ENCODE measurements at regions not wholly inside any gene's neighbourhood (a gene's known extent, or its start where the extent isn't known, plus 50 kb on each side); places are given as distances from the start of the nearest gene placed in this dataset.

- ChIA-PET CTCF (no interaction called here), POLR2A (no interaction called here)
- H3K27me3 ChIP-seq (ENCODE audit: control insufficient read depth, insufficient read depth, low read length) = no peaks in the 10 kb centered on the region; the same call in 1 of the 2 replicates
These were observed 140.5 kb upstream of the CST7 start for GRCh38 chr20:24808616-24809015.

GRCh38 chr20:24809606-24810005 is 139.5 kb upstream of the CST7 start:
- TF ChIP-seq SIN3A (IDR thresholded peaks at IDR 0.05; ENCODE audit: borderline replicate concordance, insufficient read depth, low read depth, low read length) (no peak), REST (IDR thresholded peaks at IDR 0.05; ENCODE audit: insufficient read depth in 1 of 2, low read depth in 2 of 2, low read length in 1 of 2) (no peak), POLR2AphosphoS5 (IDR thresholded peaks at IDR 0.05; ENCODE audit: low read depth, low read length) (no peak), TCF7L2 (IDR thresholded peaks at IDR 0.05; ENCODE audit: low read depth, low read length) (no peak)
- TF ChIP-seq, protein P1, sequence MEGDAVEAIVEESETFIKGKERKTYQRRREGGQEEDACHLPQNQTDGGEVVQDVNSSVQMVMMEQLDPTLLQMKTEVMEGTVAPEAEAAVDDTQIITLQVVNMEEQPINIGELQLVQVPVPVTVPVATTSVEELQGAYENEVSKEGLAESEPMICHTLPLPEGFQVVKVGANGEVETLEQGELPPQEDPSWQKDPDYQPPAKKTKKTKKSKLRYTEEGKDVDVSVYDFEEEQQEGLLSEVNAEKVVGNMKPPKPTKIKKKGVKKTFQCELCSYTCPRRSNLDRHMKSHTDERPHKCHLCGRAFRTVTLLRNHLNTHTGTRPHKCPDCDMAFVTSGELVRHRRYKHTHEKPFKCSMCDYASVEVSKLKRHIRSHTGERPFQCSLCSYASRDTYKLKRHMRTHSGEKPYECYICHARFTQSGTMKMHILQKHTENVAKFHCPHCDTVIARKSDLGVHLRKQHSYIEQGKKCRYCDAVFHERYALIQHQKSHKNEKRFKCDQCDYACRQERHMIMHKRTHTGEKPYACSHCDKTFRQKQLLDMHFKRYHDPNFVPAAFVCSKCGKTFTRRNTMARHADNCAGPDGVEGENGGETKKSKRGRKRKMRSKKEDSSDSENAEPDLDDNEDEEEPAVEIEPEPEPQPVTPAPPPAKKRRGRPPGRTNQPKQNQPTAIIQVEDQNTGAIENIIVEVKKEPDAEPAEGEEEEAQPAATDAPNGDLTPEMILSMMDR (IDR thresholded peaks at IDR 0.05) = no peak
- DNase-seq (ENCODE audit: low read depth, low spot score) = no peak
- POLR2A ChIA-PET = no interaction called here
- Histone ChIP-seq H3K9me3 (ENCODE audit: control insufficient read depth, insufficient read depth, low read depth, low read length) (no peaks in the 10 kb centered on the region), H3K36me3 (ENCODE audit: control insufficient read depth, insufficient read depth, low read length) (no peaks in the 10 kb centered on the region), H3K27ac (ENCODE audit: low read length) (no peak overlapping the region), H3K4me3 (ENCODE audit: low read depth in 2 of 2, low read length in 2 of 2) (no peak overlapping the region), H3K4me1 (ENCODE audit: control insufficient read depth, insufficient read depth, low read length) (no peaks in the 10 kb centered on the region), H3K27me3 (ENCODE audit: control insufficient read depth, insufficient read depth, low read length) (no peaks in the 10 kb centered on the region; the same call in 1 of the 2 replicates)
- intact Hi-C loops (cut with micrococcal nuclease; ENCODE audit: unreplicated experiment) (no loop called here), in situ Hi-C loops (cut with HindIII; ENCODE audit: low pct_unique_long_range_greater_than_20kb, low sequenced_read_pairs) (no loop called here)
- CTCF ChIA-PET = no interaction called here
- BruUV-seq (replicated peaks) = no TSS peak
- no peak for ATAC-seq

More at GRCh38 chr20:24808616-24809015, 140.5 kb upstream of the CST7 start:
- in situ Hi-C loops (cut with HindIII; ENCODE audit: low pct_unique_long_range_greater_than_20kb, low sequenced_read_pairs) = no loop called here
- ATAC-seq (no peak), DNase-seq (ENCODE audit: low read depth, low spot score) (no peak)
- intact Hi-C loops (cut with micrococcal nuclease; ENCODE audit: unreplicated experiment) = no loop called here
- Histone ChIP-seq H3K27ac (ENCODE audit: low read length) (no peak overlapping the region), H3K4me1 (ENCODE audit: control insufficient read depth, insufficient read depth, low read length) (no peaks in the 10 kb centered on the region), H3K4me3 (ENCODE audit: low read depth in 2 of 2, low read length in 2 of 2) (no peak overlapping the region), H3K9me3 (ENCODE audit: control insufficient read depth, insufficient read depth, low read depth, low read length) (no peaks in the 10 kb centered on the region), H3K36me3 (ENCODE audit: control insufficient read depth, insufficient read depth, low read length) (no peaks in the 10 kb centered on the region)
- TF ChIP-seq REST (IDR thresholded peaks at IDR 0.05; ENCODE audit: insufficient read depth in 1 of 2, low read depth in 2 of 2, low read length in 1 of 2) = no peak
- no TSS peak for BruUV-seq (replicated peaks)
